Karpas-422 (cell line): ENCODE measurements at regions not wholly inside any gene's neighbourhood (a gene's known extent, or its start where the extent isn't known, plus 50 kb on each side); places are given as distances from the start of the nearest gene placed in this dataset.

Source experiments
- DNase-seq: peaks from one replicate; pipeline ENCODE4 v3.0.0-alpha.2; 2015
- H2AFZ ChIP-seq: fragments of 200-600 bp; sonication (generic); 2 replicates; pipeline ENCODE4 v1.6.1; 2014; ENCODE audit warnings: antibody characterized with exemption, low read length, mixed read lengths
- H3K27ac ChIP-seq: fragments of 200-600 bp; sonication (generic); 2 replicates; pipeline ENCODE4 v1.5.1; 2014; ENCODE audit warnings: mild to moderate bottlenecking, low read length, moderate library complexity
- H3K27me3 ChIP-seq: fragments of 200-600 bp; sonication (generic); 2 replicates; pipeline ENCODE4 v1.6.1; 2014; ENCODE audit warnings: low read length, mixed read lengths
- H3K36me3 ChIP-seq: fragments of 200-600 bp; sonication (generic); 2 replicates; pipeline ENCODE4 v1.6.1; 2014; ENCODE audit warnings: low read length, mixed read lengths; ENCODE audit not compliant: insufficient read depth
- H3K4me1 ChIP-seq: fragments of 200-600 bp; sonication (generic); 2 replicates; pipeline ENCODE4 v1.6.1; 2014; ENCODE audit warnings: mild to moderate bottlenecking, low read length, mixed read lengths
- H3K4me2 ChIP-seq: fragments of 200-600 bp; sonication (generic); 2 replicates; pipeline ENCODE4 v1.6.1; 2014; ENCODE audit warnings: low read length, low read depth, mild to moderate bottlenecking; ENCODE audit not compliant: poor library complexity, severe bottlenecking
- H3K4me3 ChIP-seq: fragments of 200-600 bp; sonication (generic); 2 replicates; pipeline ENCODE4 v1.5.1; 2014; ENCODE audit warnings: mild to moderate bottlenecking, antibody characterized with exemption, low read length, mixed read lengths
- H3K79me2 ChIP-seq: fragments of 200-600 bp; sonication (generic); 2 replicates; pipeline ENCODE4 v1.6.1; 2014; ENCODE audit warnings: mild to moderate bottlenecking, low read length, mixed read lengths
- H3K9ac ChIP-seq: fragments of 200-600 bp; sonication (generic); 2 replicates; pipeline ENCODE4 v1.6.0; 2014; ENCODE audit warnings: low read length
- H3K9me2 ChIP-seq: fragments of 200-600 bp; sonication (generic), shearing (Covaris generic); replicated peaks from 2 replicates; pipeline ENCODE4 v1.6.0; 2014; ENCODE audit warnings: mild to moderate bottlenecking, low read length, moderate library complexity; ENCODE audit not compliant: insufficient read depth
- H3K9me3 ChIP-seq: fragments of 300-700, 200-600 bp; sonication (generic); 2 replicates; pipeline ENCODE4 v1.6.1; 2014; ENCODE audit warnings: low read length, mixed read lengths
- H4K20me1 ChIP-seq: fragments of 200-600 bp; sonication (generic); 2 replicates; pipeline ENCODE4 v1.6.1; 2014; ENCODE audit warnings: mild to moderate bottlenecking, antibody characterized with exemption, low read length, low read depth; ENCODE audit not compliant: insufficient read depth

DNA sequence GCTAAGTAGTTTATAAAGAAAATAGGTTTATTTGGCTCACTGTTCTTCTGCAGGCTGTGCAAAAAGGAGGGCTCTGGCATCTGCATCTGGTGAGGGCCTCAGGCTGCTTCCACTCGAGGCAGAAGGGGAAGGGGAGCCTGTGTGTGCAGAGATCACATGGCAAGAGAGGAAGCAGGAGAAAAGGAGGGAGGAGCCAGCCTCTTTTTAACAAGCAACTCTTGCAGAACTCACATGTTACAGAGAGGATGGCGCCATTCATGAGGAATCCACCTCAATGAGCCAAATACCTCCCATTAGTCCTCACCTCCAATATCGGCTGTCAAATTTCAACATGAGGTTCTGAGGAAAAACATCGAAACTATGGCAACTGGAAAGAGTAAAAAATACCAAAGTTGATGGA, 666.6 kb upstream of the SLC35B3 start:
- no peak overlapping the region for H3K4me3 ChIP-seq
- no peak overlapping the region for H3K27ac ChIP-seq
- H3K9ac ChIP-seq, result no peak overlapping the region
- no peaks in the 10 kb centered on the region for H3K79me2 ChIP-seq
- no peaks in the 10 kb centered on the region for H3K27me3 ChIP-seq
- no peak for DNase-seq
- H3K9me3 ChIP-seq, result peaks cover 3% of the 10 kb centered on the region; the same call in 1 of the 2 replicates
- no peak overlapping the region for H3K4me2 ChIP-seq
- H3K9me2 ChIP-seq, result no peaks in the 10 kb centered on the region
- no peaks in the 10 kb centered on the region for H4K20me1 ChIP-seq
- no peak overlapping the region for H2AFZ ChIP-seq
- no peaks in the 10 kb centered on the region for H3K4me1 ChIP-seq
- H3K36me3 ChIP-seq, result no peaks in the 10 kb centered on the region

DNA sequence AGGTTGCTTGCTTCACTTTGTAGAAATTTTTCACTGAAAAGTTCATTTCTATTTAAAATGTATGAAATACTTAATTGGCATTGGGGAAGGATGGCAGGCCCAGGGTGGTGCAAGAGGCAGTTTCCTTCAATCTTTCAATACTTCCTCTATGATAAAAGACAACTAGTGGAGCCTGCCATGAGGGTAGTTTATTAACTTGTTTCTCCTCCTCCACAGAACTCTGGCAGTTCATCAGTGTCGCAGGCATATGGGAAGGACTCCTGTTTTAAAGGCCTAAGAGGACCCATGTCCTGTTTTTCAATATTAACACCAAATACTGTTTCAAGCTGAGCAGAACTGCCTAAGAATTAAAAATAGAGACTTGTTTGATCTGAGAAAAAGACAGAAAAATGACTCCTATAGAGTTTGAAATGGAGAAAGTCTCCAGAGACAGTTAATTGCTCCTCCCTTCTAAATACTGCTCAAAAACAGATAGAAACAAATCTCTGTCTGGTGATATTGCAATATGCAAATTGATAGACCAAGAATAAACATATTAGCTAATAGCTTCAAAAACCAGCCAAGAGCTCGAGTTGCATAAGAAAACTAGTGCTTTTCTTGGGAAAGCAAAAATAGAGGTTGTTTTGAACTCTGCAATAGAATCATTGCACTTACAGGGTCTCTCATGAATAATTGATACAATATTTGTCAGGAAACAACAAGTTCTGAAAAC, 665.7 kb upstream of the SLC35B3 start:
- Histone ChIP-seq H3K36me3 (no peaks in the 10 kb centered on the region), H3K4me3 (no peak overlapping the region), H2AFZ (no peak overlapping the region), H3K79me2 (no peaks in the 10 kb centered on the region), H3K9me3 (peaks cover 3% of the 10 kb centered on the region; the same call in 1 of the 2 replicates), H3K27ac (no peak overlapping the region), H4K20me1 (no peaks in the 10 kb centered on the region), H3K4me2 (no peak overlapping the region), H3K9ac (no peak overlapping the region), H3K4me1 (no peaks in the 10 kb centered on the region), H3K9me2 (no peaks in the 10 kb centered on the region), H3K27me3 (no peaks in the 10 kb centered on the region)
- DNase-seq, result no peak

DNA sequence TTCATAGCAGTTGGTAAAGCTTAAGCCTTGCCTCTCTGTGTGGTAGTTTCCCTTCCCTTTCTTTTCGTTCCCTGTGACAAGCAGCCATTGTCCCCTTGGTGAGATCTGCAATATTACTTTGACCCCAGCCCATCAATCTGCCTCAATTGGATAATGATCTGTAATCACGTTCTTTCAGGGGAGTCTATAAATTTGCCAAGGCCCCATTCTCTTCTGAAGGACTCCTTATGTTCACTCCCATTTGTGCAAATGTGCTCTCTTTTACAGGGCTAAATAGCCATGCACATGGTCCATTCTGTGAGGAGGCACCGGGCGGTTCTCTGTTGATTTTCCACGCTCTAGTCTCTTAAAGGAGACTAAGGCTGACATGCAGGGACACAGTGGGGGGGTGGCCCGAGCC, 660.4 kb upstream of the SLC35B3 start:
- H3K4me2 ChIP-seq, result no peak overlapping the region
- no peaks in the 10 kb centered on the region for H3K36me3 ChIP-seq
- H2AFZ ChIP-seq, result no peak overlapping the region
- no peaks in the 10 kb centered on the region for H4K20me1 ChIP-seq
- no peaks in the 10 kb centered on the region for H3K27me3 ChIP-seq
- no peaks in the 10 kb centered on the region for H3K9me2 ChIP-seq
- H3K79me2 ChIP-seq, result no peaks in the 10 kb centered on the region
- no peaks in the 10 kb centered on the region for H3K4me1 ChIP-seq
- no peak overlapping the region for H3K27ac ChIP-seq
- H3K9me3 ChIP-seq, result no peaks in the 10 kb centered on the region
- DNase-seq, result no peak
- no peak overlapping the region for H3K4me3 ChIP-seq
- no peak overlapping the region for H3K9ac ChIP-seq

DNA sequence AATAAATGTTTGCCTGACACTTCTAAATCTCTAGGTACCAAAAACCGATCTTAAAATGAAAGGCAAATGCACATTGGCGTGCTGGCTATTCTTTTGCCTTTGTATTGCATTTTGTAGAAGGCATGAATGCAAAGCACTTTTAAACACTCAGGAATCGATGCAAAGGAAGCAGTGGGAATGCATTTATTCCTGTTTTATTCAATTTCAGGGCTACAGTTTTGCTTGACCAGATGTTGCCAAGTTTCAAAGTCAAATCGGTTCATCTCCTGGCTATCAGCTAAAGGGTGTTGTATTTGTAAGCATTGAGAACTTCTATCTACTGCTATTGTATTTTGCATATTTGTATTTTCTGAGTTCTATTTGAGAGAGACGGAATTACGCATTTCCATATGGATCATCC, 659.8 kb upstream of the SLC35B3 start:
- DNase-seq, result no peak
- Histone ChIP-seq H4K20me1 (no peaks in the 10 kb centered on the region), H3K79me2 (no peaks in the 10 kb centered on the region), H2AFZ (no peak overlapping the region), H3K27me3 (no peaks in the 10 kb centered on the region), H3K36me3 (no peaks in the 10 kb centered on the region), H3K4me1 (no peaks in the 10 kb centered on the region), H3K4me3 (no peak overlapping the region), H3K4me2 (no peak overlapping the region), H3K9ac (no peak overlapping the region), H3K9me2 (no peaks in the 10 kb centered on the region), H3K9me3 (no peaks in the 10 kb centered on the region), H3K27ac (no peak overlapping the region)

DNA sequence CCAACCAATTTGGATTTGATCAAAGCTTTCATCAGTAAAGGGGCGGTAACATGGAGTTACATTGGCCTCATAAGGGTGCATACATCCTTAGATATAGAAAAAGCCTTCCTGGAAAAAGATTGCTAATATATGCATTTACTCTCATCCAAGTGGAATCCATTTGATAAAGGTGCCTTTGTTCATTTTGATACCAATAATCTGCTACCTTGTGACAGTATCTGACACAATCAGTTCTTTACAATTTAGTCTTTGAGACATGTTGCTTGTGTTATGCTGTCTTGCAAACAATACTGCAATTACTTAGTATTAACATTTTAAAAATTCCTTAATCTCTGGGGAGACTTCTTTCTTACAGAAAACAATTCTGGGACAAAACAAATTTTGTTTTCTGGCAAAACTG, 654.4 kb upstream of the SLC35B3 start:
- H3K79me2 ChIP-seq, result no peaks in the 10 kb centered on the region
- H2AFZ ChIP-seq, result no peak overlapping the region
- no peaks in the 10 kb centered on the region for H3K9me2 ChIP-seq
- no peaks in the 10 kb centered on the region for H4K20me1 ChIP-seq
- H3K9me3 ChIP-seq, result no peaks in the 10 kb centered on the region
- no peaks in the 10 kb centered on the region for H3K4me1 ChIP-seq
- no peak overlapping the region for H3K4me3 ChIP-seq
- H3K27ac ChIP-seq, result no peak overlapping the region
- H3K27me3 ChIP-seq, result no peaks in the 10 kb centered on the region
- H3K4me2 ChIP-seq, result no peak overlapping the region
- H3K36me3 ChIP-seq, result no peaks in the 10 kb centered on the region
- no peak overlapping the region for H3K9ac ChIP-seq
- no peak for DNase-seq

DNA sequence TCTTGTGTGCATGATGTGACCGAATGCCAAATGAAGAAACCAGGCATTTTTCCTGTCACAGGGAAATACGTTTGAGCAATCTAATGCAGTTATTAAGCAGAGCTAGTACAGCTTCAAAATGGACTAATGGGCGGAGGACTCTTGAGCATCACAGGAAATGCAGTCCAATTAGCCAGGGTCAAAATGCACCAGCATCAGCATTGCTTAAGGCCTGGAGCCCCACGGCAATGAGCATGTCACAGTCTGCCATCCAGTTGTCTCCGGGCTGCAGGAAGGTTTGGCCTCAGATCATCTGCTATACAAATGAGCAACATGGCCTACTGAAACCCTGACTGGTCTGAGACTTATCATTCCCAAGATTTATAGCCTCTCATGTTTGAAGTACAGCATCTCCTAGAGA, 652.1 kb upstream of the SLC35B3 start:
- Histone ChIP-seq H3K9me2 (no peaks in the 10 kb centered on the region), H4K20me1 (no peaks in the 10 kb centered on the region), H3K27me3 (no peaks in the 10 kb centered on the region), H3K79me2 (no peaks in the 10 kb centered on the region), H3K4me2 (no peak overlapping the region), H2AFZ (no peak overlapping the region), H3K36me3 (no peaks in the 10 kb centered on the region), H3K4me1 (no peaks in the 10 kb centered on the region), H3K4me3 (no peak overlapping the region), H3K9ac (no peak overlapping the region), H3K27ac (no peak overlapping the region), H3K9me3 (no peaks in the 10 kb centered on the region)
- no peak for DNase-seq

DNA sequence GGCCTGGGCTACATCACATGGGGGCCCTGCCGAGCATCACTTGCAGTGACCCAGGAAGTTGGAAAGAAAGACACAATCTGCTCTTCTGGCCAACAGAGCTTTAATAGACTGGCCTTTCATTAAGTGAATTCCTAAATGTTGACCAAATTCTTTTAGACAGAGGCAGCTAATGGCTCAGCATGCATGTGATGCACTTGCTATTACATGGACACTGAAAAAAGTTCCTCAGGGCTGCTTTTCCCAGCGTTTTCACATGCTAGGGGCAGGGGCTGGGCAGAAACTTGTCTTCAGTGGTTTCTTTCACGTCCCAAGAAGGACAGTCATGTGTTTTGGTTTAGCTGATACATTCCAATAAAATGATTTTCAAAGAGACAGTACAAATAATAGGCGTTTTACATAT, 651.0 kb upstream of the SLC35B3 start:
- H3K27ac ChIP-seq, result no peak overlapping the region
- H3K36me3 ChIP-seq, result no peaks in the 10 kb centered on the region
- DNase-seq, result no peak
- no peaks in the 10 kb centered on the region for H3K4me1 ChIP-seq
- no peaks in the 10 kb centered on the region for H3K79me2 ChIP-seq
- H3K27me3 ChIP-seq, result no peaks in the 10 kb centered on the region
- no peak overlapping the region for H3K4me2 ChIP-seq
- H3K9me2 ChIP-seq, result no peaks in the 10 kb centered on the region
- no peak overlapping the region for H2AFZ ChIP-seq
- no peaks in the 10 kb centered on the region for H4K20me1 ChIP-seq
- H3K9me3 ChIP-seq, result no peaks in the 10 kb centered on the region
- no peak overlapping the region for H3K4me3 ChIP-seq
- no peak overlapping the region for H3K9ac ChIP-seq

DNA sequence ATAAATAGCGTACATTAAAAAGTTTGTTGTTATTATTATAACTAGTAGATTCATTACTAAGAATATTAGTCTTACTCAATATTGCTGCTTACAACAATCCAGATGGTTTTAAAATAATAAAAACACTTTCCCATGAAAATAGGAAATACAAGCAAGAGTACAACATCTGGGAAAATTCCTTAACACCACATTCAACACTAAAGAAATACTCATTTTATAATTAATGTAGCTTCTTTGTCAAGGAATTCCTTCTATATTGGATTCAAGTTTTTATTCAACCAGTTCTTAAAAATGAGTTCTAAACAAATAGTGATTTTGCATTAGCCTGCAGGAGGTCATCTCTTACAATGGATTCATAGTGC, 650.3 kb upstream of the SLC35B3 start:
- Histone ChIP-seq H3K9ac (no peak overlapping the region), H3K27ac (no peak overlapping the region), H3K9me2 (no peaks in the 10 kb centered on the region), H3K27me3 (no peaks in the 10 kb centered on the region), H3K4me2 (no peak overlapping the region), H3K4me3 (no peak overlapping the region), H3K4me1 (no peaks in the 10 kb centered on the region), H3K9me3 (no peaks in the 10 kb centered on the region), H3K79me2 (no peaks in the 10 kb centered on the region), H2AFZ (no peak overlapping the region), H4K20me1 (no peaks in the 10 kb centered on the region), H3K36me3 (no peaks in the 10 kb centered on the region)
- no peak for DNase-seq
